Ovary (tissue), 1 donor: ENCODE measurements at regions not wholly inside any gene's neighbourhood (a gene's known extent, or its start where the extent isn't known, plus 50 kb on each side); places are given as distances from the start of the nearest gene placed in this dataset.
"Not testable (repeated sequence)": the region's sequence is repeated elsewhere in the genome, so short reads cannot be mapped to it uniquely, and the experiment has no call there.

ENCODE experiments used
- EP300 ChIP-seq: sonication (generic); formaldehyde crosslinking; IDR thresholded peaks from one replicate; pipeline ENCODE4 v1.6.1; 2017; ENCODE audit warnings: antibody characterized with exemption
- POLR2A ChIP-seq: fragments of 450-650 bp; IDR thresholded peaks from one replicate; pipeline ENCODE4 v1.6.1; 2017; ENCODE audit warnings: antibody characterized with exemption, mild to moderate bottlenecking, moderate library complexity

GRCh38 chr6:57793398-57793762 is 475.9 kb downstream of the PRIM2 start:
- not testable (repeated sequence) for TF ChIP-seq POLR2A, EP300
